Transverse colon (tissue), 4 donors: ENCODE measurements at regions not wholly inside any gene's neighbourhood (a gene's known extent, or its start where the extent isn't known, plus 50 kb on each side); places are given as distances from the start of the nearest gene placed in this dataset.

Experiments
- DNase-seq: peaks from one replicate; pipeline ENCODE4 v3.0.0-alpha.2; 2019
- H3K27ac ChIP-seq, 4 donors: fragments of 200-600 bp; sonication (generic); 2 replicates each; pipeline ENCODE4 v1.5.1; 2016 to 2018; ENCODE audit warnings: inconsistent platforms in 4 of 4
- H3K27me3 ChIP-seq: fragments of 200-600 bp; sonication (generic); 2 replicates; pipeline ENCODE4 v1.5.1; 2017; ENCODE audit warnings: inconsistent platforms
- H3K36me3 ChIP-seq, 4 donors: fragments of 200-600 bp; sonication (generic); 2 replicates each; pipeline ENCODE4 v1.5.1; 2017 to 2019; ENCODE audit warnings: inconsistent platforms in 4 of 4
- H3K4me1 ChIP-seq, 4 donors: fragments of 200-600 bp; sonication (generic); 2 replicates each; pipeline ENCODE4 v1.5.1; 2017 to 2020; ENCODE audit warnings: inconsistent platforms in 4 of 4
- H3K4me3 ChIP-seq, 4 donors: fragments of 200-600 bp; sonication (generic); 1 replicate in 1 of 4; 2 replicates in 3 of 4; pipeline versions ENCODE4 v1.5.1 to v1.6.1; 2017 to 2019; ENCODE audit warnings: inconsistent platforms in 4 of 4
- H3K9me3 ChIP-seq, 2 donors: fragments of 200-600 bp; sonication (generic); 2 replicates each; pipeline ENCODE4 v1.5.1; 2017 to 2019; ENCODE audit warnings: inconsistent platforms in 2 of 2
- CTCF ChIP-seq, 5 experiments: fragments of 200-600 bp in 3 of 5; fragments of 450-650 bp in 2 of 5; sonication (generic) in 3 of 5; IDR thresholded peaks; 1 replicate in 2 of 5; 2 replicates in 3 of 5; pipeline ENCODE4 v1.5.1; 2016 to 2017; ENCODE audit warnings: antibody characterized with exemption in 5 of 5, inconsistent platforms in 3 of 5, mild to moderate bottlenecking in 2 of 5, moderate library complexity in 1 of 5
- EP300 ChIP-seq: sonication (generic); formaldehyde crosslinking; IDR thresholded peaks from one replicate; pipeline ENCODE4 v1.6.1; 2017; ENCODE audit warnings: antibody characterized with exemption, low read depth
- POLR2A ChIP-seq: fragments of 450-650 bp; IDR thresholded peaks from one replicate; pipeline ENCODE4 v1.6.1; 2016; ENCODE audit warnings: antibody characterized with exemption, mild to moderate bottlenecking, moderate library complexity
- POLR2AphosphoS5 ChIP-seq, 3 donors: sonication (generic); formaldehyde crosslinking; IDR thresholded peaks; one replicate each; pipeline ENCODE4 v1.6.1; 2016; ENCODE audit warnings: antibody characterized with exemption in 3 of 3
- WGBS, 2 donors: methylation state at CpG; one replicate each; pipeline ENCODE4 v1.1.5; 2018; ENCODE audit warnings: low coverage in 1 of 2; 5-methylcytosine and 5-hydroxymethylcytosine counted together
- in situ Hi-C, 4 donors: fragments of 200-750 bp; cut with MboI; loops; one replicate each; pipeline versions ENCODE4 v1.15.0 to v1.15.1; 2017; ENCODE audit warnings: low sequenced_read_pairs in 3 of 4, low pct_ligation_motif_present in 1 of 4, low pct_unique_long_range_greater_than_20kb in 1 of 4
- intact Hi-C: fragments of 100-400 bp; cut with DNase I; formaldehyde crosslinking; loops from one replicate; pipeline ENCODE4 v1.15.1; 2023; ENCODE audit warnings: low total_unique reads

DNA sequence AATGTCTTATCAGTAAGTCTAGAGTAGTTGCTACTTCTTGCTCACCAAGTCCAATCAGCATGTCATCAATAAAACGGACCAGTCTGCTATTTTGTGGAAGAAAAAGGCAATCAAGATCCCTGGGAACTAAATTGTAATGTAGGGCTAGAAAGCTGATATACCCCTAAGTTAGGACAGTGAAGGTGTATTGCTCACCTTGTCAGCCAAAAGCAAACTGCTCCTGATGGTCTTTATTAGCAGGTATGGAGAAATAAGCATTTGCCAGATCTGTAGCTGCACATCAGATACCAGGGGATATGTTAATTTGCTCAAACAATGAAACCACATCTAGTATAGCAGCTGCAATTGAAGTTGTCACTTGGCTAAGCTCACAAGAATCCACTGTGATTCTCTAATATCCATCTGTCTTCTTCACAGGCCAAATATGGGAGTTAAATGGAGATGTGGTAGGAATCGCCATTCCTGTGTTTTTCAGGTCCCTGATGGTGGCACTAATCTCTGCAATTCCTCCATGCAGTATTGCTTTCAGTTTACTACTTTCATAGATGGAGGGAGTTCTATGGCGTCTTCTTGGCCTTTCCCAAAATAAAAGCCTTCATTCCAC, 75.0 kb downstream of the TMEM237 start:
- intact Hi-C loops = no loop called here
- Histone ChIP-seq H3K4me1 (no peaks in the 10 kb centered on the region), H3K4me3 (no peak overlapping the region), H3K27me3 (no peaks in the 10 kb centered on the region), H3K27ac (no peak overlapping the region), H3K9me3 (no peaks in the 10 kb centered on the region), H3K36me3 (no peaks in the 10 kb centered on the region)
- 91 to 92% methylated on average over 2 to 3 of the region's 3 CpGs for WGBS, 2 donors
- no peak for DNase-seq
- TF ChIP-seq CTCF (IDR thresholded peaks at IDR 0.05) = no peak
- no peak for TF ChIP-seq POLR2AphosphoS5 (IDR thresholded peaks at IDR 0.05)
- TF ChIP-seq EP300 = no peak
- TF ChIP-seq POLR2A = no peak
- in situ Hi-C loops = no loop called here

GRCh38 chr2:201559067-201559710, 84.1 kb downstream of the TMEM237 start:
- 93% methylated on average over 1 of the region's 4 CpGs; no CpG with 5 or more reads in 1 of the 2 donors for WGBS, 2 donors
- no peaks in the 10 kb centered on the region for H3K36me3 ChIP-seq
- DNase-seq = no peak
- H3K27me3 ChIP-seq = no peaks in the 10 kb centered on the region
- intact Hi-C loops = no loop called here
- H3K27ac ChIP-seq = no peak overlapping the region
- no peaks in the 10 kb centered on the region for H3K4me1 ChIP-seq
- in situ Hi-C loops = no loop called here
- H3K4me3 ChIP-seq = no peak overlapping the region
- TF ChIP-seq CTCF (IDR thresholded peaks at IDR 0.05) = no peak
- TF ChIP-seq POLR2AphosphoS5 (IDR thresholded peaks at IDR 0.05) = no peak
- TF ChIP-seq POLR2A = no peak
- TF ChIP-seq EP300 = no peak
- no peaks in the 10 kb centered on the region for H3K9me3 ChIP-seq

GRCh38 chr2:201558665-201559064, 84.6 kb downstream of the TMEM237 start:
- H3K4me1 ChIP-seq = no peaks in the 10 kb centered on the region
- in situ Hi-C loops = no loop called here
- TF ChIP-seq POLR2AphosphoS5 (IDR thresholded peaks at IDR 0.05) = no peak
- no peak for TF ChIP-seq POLR2A
- no peak for TF ChIP-seq CTCF (IDR thresholded peaks at IDR 0.05)
- no peak for TF ChIP-seq EP300
- no peaks in the 10 kb centered on the region for H3K27me3 ChIP-seq
- no peak for DNase-seq
- H3K27ac ChIP-seq = no peak overlapping the region
- H3K9me3 ChIP-seq = no peaks in the 10 kb centered on the region
- H3K36me3 ChIP-seq = no peaks in the 10 kb centered on the region
- intact Hi-C loops = no loop called here
- 74% methylated on average over 5 of the region's 5 CpGs; no CpG with 5 or more reads in 1 of the 2 donors for WGBS, 2 donors
- H3K4me3 ChIP-seq = no peak overlapping the region

DNA sequence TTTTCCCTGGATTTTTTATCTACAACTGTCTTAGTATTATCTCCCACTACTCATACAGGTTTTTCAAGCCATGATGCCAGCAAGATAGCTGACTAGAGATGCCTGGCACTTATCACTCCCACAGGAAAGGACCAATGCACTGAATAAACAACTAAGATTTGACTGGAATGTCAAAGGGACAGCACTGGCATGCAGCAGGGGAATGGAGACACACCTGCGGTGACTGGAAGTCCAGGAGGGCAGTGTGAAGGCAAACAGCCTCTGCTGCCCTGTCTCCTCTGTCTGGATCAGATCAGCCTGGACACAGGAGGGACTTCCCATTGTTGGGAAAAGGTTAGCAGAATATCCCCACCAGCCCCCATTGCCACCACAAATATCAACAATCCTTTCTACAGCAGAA, 85.1 kb downstream of the TMEM237 start:
- no peaks in the 10 kb centered on the region for H3K9me3 ChIP-seq
- no peak overlapping the region for H3K4me3 ChIP-seq
- 71% methylated on average over 1 of the region's 1 CpG; no CpG with 5 or more reads in 1 of the 2 donors for WGBS, 2 donors
- H3K27me3 ChIP-seq = no peaks in the 10 kb centered on the region
- no peaks in the 10 kb centered on the region for H3K36me3 ChIP-seq
- TF ChIP-seq CTCF (IDR thresholded peaks at IDR 0.05) (no peak), POLR2A (no peak), POLR2AphosphoS5 (IDR thresholded peaks at IDR 0.05) (no peak), EP300 (no peak)
- H3K4me1 ChIP-seq = no peaks in the 10 kb centered on the region
- in situ Hi-C loops = no loop called here
- DNase-seq = no peak
- H3K27ac ChIP-seq = no peak overlapping the region
- intact Hi-C loops = no loop called here
